DLD1 (cell line): ENCODE measurements at regions not wholly inside any gene's neighbourhood (a gene's known extent, or its start where the extent isn't known, plus 50 kb on each side); places are given as distances from the start of the nearest gene placed in this dataset.

Experiments
- in situ Hi-C: cut with HindIII; loops from 2 replicates; pipeline ENCODE4 v1.10.0; 2017; ENCODE audit warnings: low sequenced_read_pairs

- in situ Hi-C loops = no loop called here
These were observed 183.2 kb upstream of the FRMD6 start for GRCh38 chr14:51468523-51468922.

GRCh38 chr14:51472881-51473280 is 178.8 kb upstream of the FRMD6 start:
- in situ Hi-C loops = no loop called here

- in situ Hi-C loops = no loop called here
These were observed 178.4 kb upstream of the FRMD6 start for GRCh38 chr14:51473351-51473750.

GRCh38 chr14:51473808-51474565 is 177.7 kb upstream of the FRMD6 start:
- in situ Hi-C loops = no loop called here

- in situ Hi-C loops = no loop called here
These were observed 176.9 kb upstream of the FRMD6 start for GRCh38 chr14:51474854-51475253.

DNA sequence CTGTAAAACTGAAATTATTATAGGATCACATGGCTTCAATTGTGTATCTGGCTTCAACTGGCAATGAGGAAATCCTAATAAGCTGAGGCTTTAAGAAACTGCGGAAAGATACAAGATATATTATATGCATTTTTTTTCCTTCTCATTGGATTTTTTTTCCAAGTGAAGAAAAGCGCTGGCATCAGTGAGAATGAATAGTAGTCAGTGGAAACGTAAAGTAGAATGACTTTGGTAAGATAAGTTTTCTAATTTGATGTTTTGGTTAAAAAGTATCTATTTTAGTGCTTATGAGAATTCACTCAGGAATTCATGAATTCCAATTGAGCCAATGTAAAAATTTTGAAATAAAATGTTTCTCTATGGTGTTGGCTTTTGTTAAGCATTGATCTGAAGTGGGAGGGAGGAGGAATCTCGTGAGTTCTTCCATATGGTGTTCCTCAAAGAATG is 173.5 kb upstream of the FRMD6 start:
- in situ Hi-C loops = no loop called here

DNA sequence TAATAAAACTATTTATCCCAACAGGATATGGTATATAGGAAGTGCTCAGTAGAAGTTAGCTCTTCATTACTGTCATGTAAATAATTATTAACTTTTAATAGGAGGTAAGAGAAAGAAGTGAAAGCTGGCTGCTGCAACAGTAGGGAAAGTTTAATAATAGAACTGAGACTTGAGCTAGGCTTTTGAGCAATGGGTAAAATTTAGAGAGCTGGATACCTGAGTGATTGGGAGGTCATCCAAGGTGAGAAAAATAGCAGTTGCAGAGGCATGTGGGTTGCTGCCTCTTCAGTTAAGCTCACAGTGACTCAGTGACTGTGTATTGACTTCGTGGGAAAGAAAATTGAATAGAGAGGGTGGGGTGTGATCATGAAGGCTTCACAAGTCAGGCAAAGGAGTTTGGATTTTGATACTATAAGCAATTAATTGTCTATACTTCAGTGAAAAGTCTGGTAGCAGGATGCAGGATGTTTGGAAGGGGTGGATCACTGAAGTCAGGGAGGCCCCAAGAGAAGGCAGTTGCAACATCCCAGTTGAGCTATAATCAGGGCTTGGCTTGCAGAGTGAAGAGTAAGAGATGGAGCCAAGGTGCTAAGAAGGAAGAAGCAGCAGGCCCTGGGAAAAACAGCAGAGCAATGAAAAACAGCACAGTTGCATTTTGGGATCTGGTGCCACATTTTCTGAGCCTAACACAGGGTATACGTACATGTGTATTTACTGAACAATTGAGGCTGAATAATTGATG is 172.0 kb upstream of the FRMD6 start:
- in situ Hi-C loops = no loop called here

DNA sequence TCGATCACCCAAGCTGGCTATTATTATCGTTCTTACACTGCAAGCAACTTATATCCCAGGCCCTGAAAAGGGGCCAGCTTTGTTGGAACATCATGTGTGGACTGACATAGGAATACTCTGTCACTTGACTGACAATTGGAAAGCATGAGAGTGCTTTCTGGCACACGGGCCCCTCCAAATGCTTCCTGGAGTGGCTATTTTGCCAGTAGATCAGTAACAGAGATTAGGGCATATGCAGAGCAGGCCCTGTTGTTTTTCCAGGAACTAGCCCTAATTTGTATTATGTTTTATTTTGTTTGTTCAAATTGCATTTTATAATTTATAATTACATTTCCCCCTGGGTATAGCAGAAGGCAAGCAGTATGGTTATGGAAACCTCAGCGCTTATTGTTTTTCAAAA is 170.1 kb upstream of the FRMD6 start:
- in situ Hi-C loops = no loop called here

DNA sequence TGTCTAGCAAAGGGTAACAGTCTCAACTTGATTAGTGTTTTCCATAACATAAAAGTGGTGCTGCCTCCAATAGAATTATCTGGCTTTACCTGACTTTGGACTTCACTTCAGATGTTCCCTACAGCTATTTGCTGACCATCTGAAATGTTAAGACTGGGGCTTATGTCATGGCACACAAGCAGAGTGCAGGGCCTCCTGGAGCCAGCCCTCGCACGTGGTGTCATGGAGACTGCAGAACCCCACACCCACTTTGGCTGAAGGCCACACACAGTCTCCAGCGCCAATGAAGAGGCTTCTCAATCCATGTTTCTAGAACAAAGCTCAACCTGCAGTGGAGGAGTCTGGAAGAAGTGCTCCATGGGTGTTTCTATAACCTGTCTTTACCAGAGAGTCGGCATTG is 169.6 kb upstream of the FRMD6 start:
- in situ Hi-C loops = no loop called here

DNA sequence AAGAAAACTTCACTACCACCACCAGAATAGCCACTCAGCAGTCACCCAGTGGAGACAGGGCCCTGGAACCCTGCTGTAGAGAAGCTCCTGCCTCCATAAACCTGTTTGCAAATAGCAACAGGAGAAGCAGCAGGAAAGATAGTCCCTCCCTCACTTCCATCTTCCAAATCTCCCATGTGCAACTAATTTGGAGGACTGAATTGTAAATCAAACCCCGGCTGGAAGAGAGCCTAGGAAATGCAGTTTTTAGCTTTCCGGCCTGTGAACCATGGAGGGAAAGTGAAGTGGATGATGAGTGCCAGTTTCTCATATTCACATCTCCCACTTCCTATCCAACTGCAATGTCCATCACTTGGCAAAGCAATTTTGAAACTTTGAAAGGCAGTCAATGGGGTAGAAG is 167.2 kb upstream of the FRMD6 start:
- in situ Hi-C loops = no loop called here

- in situ Hi-C loops = no loop called here
These were observed 166.0 kb upstream of the FRMD6 start for GRCh38 chr14:51485733-51486132.

DNA sequence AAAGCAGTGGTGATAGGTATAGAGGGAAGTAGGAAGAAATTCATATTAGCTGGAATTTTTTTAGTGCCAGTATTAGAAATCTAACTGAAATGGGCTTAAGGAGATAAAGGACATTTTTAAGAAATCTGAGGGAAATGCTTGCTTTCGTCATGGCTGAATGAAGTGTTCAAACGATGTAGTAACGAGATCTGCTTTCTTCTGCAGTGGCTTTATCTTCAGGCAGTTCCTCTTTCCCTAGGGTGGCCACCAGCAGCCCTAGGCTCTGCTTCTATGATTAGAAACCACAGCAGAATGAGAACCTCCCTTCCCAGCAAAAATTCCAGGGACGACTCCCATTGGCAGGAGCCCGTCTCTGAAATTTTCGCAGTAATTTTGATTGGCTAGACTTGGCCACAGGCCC is 163.9 kb upstream of the FRMD6 start:
- in situ Hi-C loops = no loop called here

DNA sequence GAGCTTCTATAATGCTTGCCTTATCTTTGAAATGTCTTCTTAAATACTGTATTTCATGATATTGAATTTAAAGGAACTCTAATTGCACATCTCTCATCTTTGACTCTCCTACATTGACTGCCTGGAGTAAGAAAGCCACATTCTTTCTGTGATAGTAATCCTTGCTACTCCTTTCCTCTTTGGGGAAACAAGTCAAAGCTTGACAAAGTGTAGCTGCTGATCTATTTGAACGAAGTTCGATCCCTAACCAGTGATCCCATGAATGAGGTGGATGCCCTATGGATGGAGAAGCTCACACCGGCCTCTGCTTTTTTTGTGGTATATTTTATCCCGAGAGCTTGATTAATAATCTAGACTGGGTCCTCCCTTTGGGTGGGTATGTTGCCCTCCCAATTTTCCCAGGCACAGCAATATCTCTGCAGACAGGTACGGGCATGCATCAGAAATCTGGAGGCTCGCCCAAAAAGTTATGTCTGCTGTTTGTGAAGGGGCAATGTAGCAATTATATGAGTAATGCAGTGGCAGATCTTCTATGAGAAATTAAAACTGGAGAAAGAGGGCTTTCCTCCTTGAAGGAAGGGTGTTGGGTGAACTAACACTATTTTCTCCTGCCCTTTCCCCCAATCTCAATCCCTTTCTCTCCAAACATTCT is 163.0 kb upstream of the FRMD6 start:
- in situ Hi-C loops = no loop called here

- in situ Hi-C loops = no loop called here
These were observed 161.5 kb upstream of the FRMD6 start for GRCh38 chr14:51490205-51490604.

GRCh38 chr14:51491036-51491545 is 160.6 kb upstream of the FRMD6 start:
- in situ Hi-C loops = no loop called here

- in situ Hi-C loops = no loop called here
These were observed 159.9 kb upstream of the FRMD6 start for GRCh38 chr14:51491776-51492175.

DNA sequence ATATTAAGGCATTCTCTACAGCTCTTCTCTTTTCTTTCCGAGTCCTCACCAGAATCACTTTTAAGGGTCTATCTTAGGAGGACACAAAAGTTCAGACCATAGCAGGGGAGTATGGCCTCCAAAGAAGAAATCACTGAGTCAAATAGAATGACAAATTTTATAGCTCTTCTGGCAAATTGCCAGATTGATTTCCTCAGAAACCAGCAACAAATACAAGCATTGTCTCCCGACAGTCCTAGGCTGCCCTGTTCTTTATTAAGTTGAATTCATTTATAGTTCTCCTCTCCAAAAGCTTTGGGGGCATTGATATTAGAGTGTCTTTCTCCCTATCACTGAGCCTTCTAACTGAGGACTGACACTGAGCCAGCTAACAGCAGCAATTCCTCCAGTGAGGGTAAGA is 156.4 kb upstream of the FRMD6 start:
- in situ Hi-C loops = no loop called here

DNA sequence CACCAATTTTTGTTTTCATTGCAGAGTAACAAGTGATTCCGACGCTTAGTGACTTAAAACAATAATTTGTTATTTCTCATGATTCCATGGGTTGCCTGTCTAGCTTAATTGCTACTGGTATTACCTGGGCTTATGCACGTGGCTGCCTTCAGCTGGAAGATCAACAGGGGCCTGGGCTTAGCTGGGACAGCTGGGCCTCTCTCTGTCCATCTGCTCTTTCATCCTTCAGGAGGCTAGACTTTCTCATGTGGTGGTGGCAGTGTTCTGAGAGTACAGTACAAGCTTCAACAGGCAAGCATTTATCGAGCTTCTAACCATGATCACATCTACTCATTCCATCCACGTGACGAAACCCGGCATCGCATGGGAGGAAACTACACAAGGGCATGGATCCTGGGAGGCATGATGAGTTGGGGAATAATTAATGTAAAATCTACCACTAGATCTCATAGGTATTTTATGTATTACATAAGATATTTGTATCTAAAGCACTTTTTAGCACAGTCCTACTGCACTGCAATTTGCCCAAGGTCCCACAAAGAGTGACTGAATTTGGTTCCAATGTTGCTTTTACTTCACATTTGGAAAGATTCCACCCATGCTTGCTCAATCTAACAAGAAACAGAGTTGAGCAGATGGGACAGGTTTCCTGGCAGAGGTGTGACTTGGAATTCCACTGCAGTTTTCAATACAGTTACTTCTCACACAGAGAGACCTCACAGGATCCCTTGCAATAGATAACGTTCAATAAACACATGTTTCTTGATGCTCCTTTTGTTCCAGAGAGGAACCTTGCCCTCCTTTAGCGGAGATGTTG is 153.1 kb upstream of the FRMD6 start:
- in situ Hi-C loops = no loop called here

- in situ Hi-C loops = no loop called here
These were observed 150.9 kb upstream of the FRMD6 start for GRCh38 chr14:51500776-51501175.

- in situ Hi-C loops = no loop called here
These were observed 150.0 kb upstream of the FRMD6 start for GRCh38 chr14:51501746-51502145.

- in situ Hi-C loops = no loop called here
These were observed 147.0 kb upstream of the FRMD6 start for GRCh38 chr14:51504669-51505068.
